Endodermal cell (in vitro differentiated cells): ENCODE measurements at regions not wholly inside any gene's neighbourhood (a gene's known extent, or its start where the extent isn't known, plus 50 kb on each side); places are given as distances from the start of the nearest gene placed in this dataset.

Experiments
- DNase-seq: peaks from one replicate; pipeline ENCODE4 v3.0.0-alpha.2; 2017
- H3K27ac ChIP-seq: 2 replicates; pipeline ENCODE4 v1.5.1; 2013; ENCODE audit warnings: mild to moderate bottlenecking, low read depth, low read length, moderate library complexity
- H3K27me3 ChIP-seq: 2 replicates; pipeline ENCODE4 v1.6.1; 2013; ENCODE audit warnings: mild to moderate bottlenecking, low read length, moderate library complexity; ENCODE audit not compliant: insufficient read depth, control insufficient read depth, poor library complexity, severe bottlenecking
- H3K36me3 ChIP-seq: 2 replicates; pipeline ENCODE4 v1.7.0; 2013; ENCODE audit warnings: mild to moderate bottlenecking, low read length, moderate library complexity; ENCODE audit not compliant: control insufficient read depth, insufficient read depth
- H3K4me1 ChIP-seq: one replicate; pipeline ENCODE4 v1.7.0; 2013; ENCODE audit warnings: low read length; ENCODE audit not compliant: control insufficient read depth, insufficient read depth
- H3K4me3 ChIP-seq: 2 replicates; pipeline ENCODE4 v1.5.1; 2013; ENCODE audit warnings: mild to moderate bottlenecking, low read length, moderate library complexity
- H3K9ac ChIP-seq: 2 replicates; pipeline ENCODE4 v1.6.1; 2013; ENCODE audit warnings: mild to moderate bottlenecking, low read length, moderate library complexity; ENCODE audit not compliant: poor library complexity, severe bottlenecking; ENCODE audit errors: extremely low read depth
- H3K9me3 ChIP-seq: 2 replicates; pipeline ENCODE4 v1.6.1; 2013; ENCODE audit warnings: mild to moderate bottlenecking, low read length, moderate library complexity; ENCODE audit not compliant: control insufficient read depth
- H3K27ac Mint-ChIP-seq: 2 replicates; pipeline ENCODE4 v1.8.0; 2020; ENCODE audit warnings: mixed read lengths
- H3K27me3 Mint-ChIP-seq: 2 replicates; pipeline ENCODE4 v1.8.0; 2021; ENCODE audit warnings: mild to moderate bottlenecking, mixed read lengths; ENCODE audit not compliant: insufficient read depth
- H3K36me3 Mint-ChIP-seq: 2 replicates; pipeline ENCODE4 v1.8.0; 2020; ENCODE audit warnings: low read depth, mixed read lengths
- H3K4me1 Mint-ChIP-seq: 2 replicates; pipeline ENCODE4 v1.8.0; 2020; ENCODE audit warnings: mixed read lengths
- H3K4me3 Mint-ChIP-seq: 2 replicates; pipeline ENCODE4 v1.8.0; 2020; ENCODE audit warnings: mild to moderate bottlenecking, moderate library complexity, mixed read lengths
- H3K9me3 Mint-ChIP-seq: 2 replicates; pipeline ENCODE4 v1.8.0; 2020; ENCODE audit warnings: mild to moderate bottlenecking, mixed read lengths
- WGBS, 2 experiments: methylation state at CpG; one replicate each; pipeline versions ENCODE4 v1.1.5 to v1.1.7; 2013; ENCODE audit warnings: missing lambda C conversion rate in 2 of 2, mixed read lengths in 1 of 2; ENCODE audit not compliant: insufficient coverage in 1 of 2, insufficient read length in 1 of 2; 5-methylcytosine and 5-hydroxymethylcytosine counted together
- TF ChIP-seq, protein P1 (sequence below): fragments of 200-600 bp; sonication (generic); conservative IDR thresholded peaks from 2 replicates; pipeline ENCODE4 v1.5.0; 2021; ENCODE audit warnings: antibody characterized with exemption, mild to moderate bottlenecking

DNA sequence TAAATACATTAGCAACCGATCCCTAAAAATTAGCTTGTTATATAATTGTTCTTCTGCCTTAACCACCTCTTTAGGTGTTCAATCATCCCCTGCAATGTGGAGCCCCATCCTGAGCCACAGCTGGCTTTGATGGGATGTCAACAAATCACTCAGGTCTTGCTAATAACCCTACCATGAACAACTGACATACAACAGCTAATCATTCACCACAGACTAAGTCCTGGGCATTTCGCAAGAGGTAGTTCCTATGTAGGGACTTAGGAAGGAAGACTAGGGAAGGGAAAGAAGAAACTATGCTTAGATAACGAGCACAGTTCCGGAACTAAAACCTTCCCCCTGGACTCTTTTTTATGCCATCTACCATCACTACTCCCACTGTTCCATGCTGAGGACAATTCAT, 63.6 kb upstream of the PTCHD1 start:
- no peak overlapping the region for H3K27ac ChIP-seq
- TF ChIP-seq, protein P1, sequence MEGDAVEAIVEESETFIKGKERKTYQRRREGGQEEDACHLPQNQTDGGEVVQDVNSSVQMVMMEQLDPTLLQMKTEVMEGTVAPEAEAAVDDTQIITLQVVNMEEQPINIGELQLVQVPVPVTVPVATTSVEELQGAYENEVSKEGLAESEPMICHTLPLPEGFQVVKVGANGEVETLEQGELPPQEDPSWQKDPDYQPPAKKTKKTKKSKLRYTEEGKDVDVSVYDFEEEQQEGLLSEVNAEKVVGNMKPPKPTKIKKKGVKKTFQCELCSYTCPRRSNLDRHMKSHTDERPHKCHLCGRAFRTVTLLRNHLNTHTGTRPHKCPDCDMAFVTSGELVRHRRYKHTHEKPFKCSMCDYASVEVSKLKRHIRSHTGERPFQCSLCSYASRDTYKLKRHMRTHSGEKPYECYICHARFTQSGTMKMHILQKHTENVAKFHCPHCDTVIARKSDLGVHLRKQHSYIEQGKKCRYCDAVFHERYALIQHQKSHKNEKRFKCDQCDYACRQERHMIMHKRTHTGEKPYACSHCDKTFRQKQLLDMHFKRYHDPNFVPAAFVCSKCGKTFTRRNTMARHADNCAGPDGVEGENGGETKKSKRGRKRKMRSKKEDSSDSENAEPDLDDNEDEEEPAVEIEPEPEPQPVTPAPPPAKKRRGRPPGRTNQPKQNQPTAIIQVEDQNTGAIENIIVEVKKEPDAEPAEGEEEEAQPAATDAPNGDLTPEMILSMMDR = no peak
- peaks cover 5% of the 10 kb centered on the region for H3K4me1 Mint-ChIP-seq
- no peak overlapping the region for H3K9ac ChIP-seq
- H3K9me3 Mint-ChIP-seq = no peaks in the 10 kb centered on the region
- H3K36me3 Mint-ChIP-seq = no peaks in the 10 kb centered on the region
- H3K27ac Mint-ChIP-seq = no peak overlapping the region
- H3K9me3 ChIP-seq = no peaks in the 10 kb centered on the region
- H3K4me3 ChIP-seq = no peak overlapping the region
- H3K4me1 ChIP-seq = no peaks in the 10 kb centered on the region
- H3K27me3 ChIP-seq = no peaks in the 10 kb centered on the region
- no peaks in the 10 kb centered on the region for H3K36me3 ChIP-seq
- no peak overlapping the region for H3K4me3 Mint-ChIP-seq
- H3K27me3 Mint-ChIP-seq = no peaks in the 10 kb centered on the region
- 100% methylated on average over 2 of the region's 4 CpGs; no CpG with 5 or more reads in 1 of the 2 experiments for WGBS, 2 experiments
- no peak for DNase-seq

DNA sequence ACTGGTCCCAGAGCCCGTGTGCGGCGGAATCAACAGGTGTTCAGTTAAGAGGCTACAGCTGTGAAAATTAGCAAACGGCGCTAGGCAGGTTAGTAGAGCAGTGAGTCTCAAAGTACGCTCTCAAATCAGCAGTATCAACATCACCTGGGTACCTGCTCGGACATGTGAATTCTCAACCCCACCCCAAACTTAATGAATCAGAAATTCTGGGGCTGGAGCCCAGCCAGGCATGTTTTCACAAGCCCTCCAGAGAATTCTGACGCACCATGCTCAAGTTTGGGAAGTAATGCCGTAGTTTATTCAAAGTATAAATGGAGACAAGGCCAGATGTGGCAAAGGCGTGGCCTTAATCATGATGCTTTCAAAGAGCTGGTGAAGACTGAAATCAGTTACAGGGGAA, 58.2 kb upstream of the PTCHD1 start:
- H3K4me3 ChIP-seq = no peak overlapping the region
- no peak overlapping the region for H3K9ac ChIP-seq
- no peaks in the 10 kb centered on the region for H3K27me3 ChIP-seq
- Mint-ChIP-seq H3K9me3 (no peaks in the 10 kb centered on the region), H3K27ac (no peak overlapping the region), H3K27me3 (no peaks in the 10 kb centered on the region), H3K4me1 (no peaks in the 10 kb centered on the region), H3K4me3 (no peak overlapping the region), H3K36me3 (no peaks in the 10 kb centered on the region)
- WGBS, 2 experiments = 95 to 100% methylated on average over 2 to 10 of the region's 10 CpGs
- no peak for DNase-seq
- H3K9me3 ChIP-seq = no peaks in the 10 kb centered on the region
- TF ChIP-seq, protein P1 = no peak
- H3K36me3 ChIP-seq = no peaks in the 10 kb centered on the region
- H3K4me1 ChIP-seq = no peaks in the 10 kb centered on the region
- H3K27ac ChIP-seq = no peak overlapping the region
